Progenitor cell of endocrine pancreas (in vitro differentiated cells): ENCODE measurements at regions not wholly inside any gene's neighbourhood (a gene's known extent, or its start where the extent isn't known, plus 50 kb on each side); places are given as distances from the start of the nearest gene placed in this dataset.

Experiments
- DNase-seq: peaks from one replicate; pipeline ENCODE4 v3.0.0; 2021; ENCODE audit warnings: low spot score; ENCODE audit not compliant: unreplicated experiment
- H3K27ac Mint-ChIP-seq: 2 replicates; pipeline ENCODE4 v1.8.0; 2021; ENCODE audit warnings: mild to moderate bottlenecking, moderate library complexity, mixed read lengths
- H3K27me3 Mint-ChIP-seq: 2 replicates; pipeline ENCODE4 v1.8.0; 2021; ENCODE audit warnings: mixed read lengths
- H3K36me3 Mint-ChIP-seq: 2 replicates; pipeline ENCODE4 v1.8.0; 2022; ENCODE audit warnings: mixed read lengths; ENCODE audit not compliant: insufficient read depth
- H3K4me1 Mint-ChIP-seq: 2 replicates; pipeline ENCODE4 v1.8.0; 2021; ENCODE audit warnings: low read depth, mixed read lengths
- H3K4me3 Mint-ChIP-seq: 2 replicates; pipeline ENCODE4 v1.8.0; 2021; ENCODE audit warnings: low read depth, mild to moderate bottlenecking, moderate library complexity, mixed read lengths
- H3K9me3 Mint-ChIP-seq: 2 replicates; pipeline ENCODE4 v1.8.0; 2021; ENCODE audit warnings: low read depth, mixed read lengths
- CTCF ChIP-seq: fragments of 200-600 bp; sonication (generic); IDR thresholded peaks from one replicate; pipeline ENCODE4 v1.5.0; 2021; ENCODE audit warnings: antibody characterized with exemption, mild to moderate bottlenecking; ENCODE audit not compliant: unreplicated experiment

DNA sequence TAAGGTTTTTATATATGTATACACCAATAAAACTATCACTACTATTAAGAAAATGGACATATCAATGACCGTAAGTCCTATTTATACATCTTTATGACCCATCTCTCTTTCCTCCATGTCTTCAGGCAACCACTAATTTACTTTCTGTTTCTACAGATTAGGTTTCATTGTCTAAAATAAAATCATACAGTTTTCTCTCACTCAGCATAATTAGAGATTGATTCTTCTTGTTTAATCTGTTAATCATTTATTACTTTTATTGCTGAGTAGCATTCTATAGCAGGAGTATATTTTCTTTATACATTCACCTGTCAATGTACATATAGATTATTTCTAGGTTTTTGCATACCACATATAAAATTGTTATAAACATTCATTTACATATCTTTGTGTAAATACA is 388.0 kb downstream of the RFPL4B start:
- no peak overlapping the region for H3K4me3 Mint-ChIP-seq
- H3K9me3 Mint-ChIP-seq, result peaks cover 4% of the 10 kb centered on the region
- no peak overlapping the region for H3K27ac Mint-ChIP-seq
- no peaks in the 10 kb centered on the region for H3K36me3 Mint-ChIP-seq
- no peaks in the 10 kb centered on the region for H3K4me1 Mint-ChIP-seq
- no peak for TF ChIP-seq CTCF
- H3K27me3 Mint-ChIP-seq, result no peaks in the 10 kb centered on the region
- DNase-seq, result no peak

DNA sequence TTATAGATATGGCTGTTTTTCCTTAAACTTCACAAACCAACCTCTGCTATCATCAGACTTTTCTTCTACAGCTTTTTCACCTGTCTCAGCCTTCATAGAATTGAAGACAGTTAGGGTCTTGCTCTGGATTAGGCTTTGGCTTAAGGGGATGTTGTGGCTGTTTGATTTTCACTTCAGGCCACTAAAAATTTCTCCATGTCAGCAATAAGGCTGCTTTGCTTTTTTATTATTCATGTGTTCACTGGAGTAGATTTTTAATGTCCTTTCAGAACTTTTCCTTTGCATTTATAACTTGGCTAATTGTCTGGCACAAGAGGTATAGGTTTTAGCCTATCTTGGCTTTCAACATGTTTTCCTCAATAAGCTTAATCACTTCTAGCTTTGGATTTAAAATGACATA is 392.6 kb downstream of the RFPL4B start:
- no peak for TF ChIP-seq CTCF
- H3K27ac Mint-ChIP-seq, result no peak overlapping the region
- no peaks in the 10 kb centered on the region for H3K36me3 Mint-ChIP-seq
- H3K4me3 Mint-ChIP-seq, result no peak overlapping the region
- no peaks in the 10 kb centered on the region for H3K4me1 Mint-ChIP-seq
- no peaks in the 10 kb centered on the region for H3K27me3 Mint-ChIP-seq
- H3K9me3 Mint-ChIP-seq, result no peaks in the 10 kb centered on the region
- no peak for DNase-seq

GRCh38 chr6:112743323-112743722 is 396.2 kb downstream of the RFPL4B start:
- Mint-ChIP-seq H3K27ac (no peak overlapping the region), H3K4me1 (no peaks in the 10 kb centered on the region), H3K27me3 (no peaks in the 10 kb centered on the region), H3K36me3 (no peaks in the 10 kb centered on the region), H3K9me3 (no peaks in the 10 kb centered on the region), H3K4me3 (no peak overlapping the region)
- no peak for DNase-seq
- TF ChIP-seq CTCF, result no peak

GRCh38 chr6:112744827-112745226 is 397.7 kb downstream of the RFPL4B start:
- Mint-ChIP-seq H3K4me3 (no peak overlapping the region), H3K36me3 (no peaks in the 10 kb centered on the region), H3K4me1 (no peaks in the 10 kb centered on the region), H3K27ac (no peak overlapping the region), H3K9me3 (no peaks in the 10 kb centered on the region), H3K27me3 (no peaks in the 10 kb centered on the region)
- no peak for TF ChIP-seq CTCF
- no peak for DNase-seq

DNA sequence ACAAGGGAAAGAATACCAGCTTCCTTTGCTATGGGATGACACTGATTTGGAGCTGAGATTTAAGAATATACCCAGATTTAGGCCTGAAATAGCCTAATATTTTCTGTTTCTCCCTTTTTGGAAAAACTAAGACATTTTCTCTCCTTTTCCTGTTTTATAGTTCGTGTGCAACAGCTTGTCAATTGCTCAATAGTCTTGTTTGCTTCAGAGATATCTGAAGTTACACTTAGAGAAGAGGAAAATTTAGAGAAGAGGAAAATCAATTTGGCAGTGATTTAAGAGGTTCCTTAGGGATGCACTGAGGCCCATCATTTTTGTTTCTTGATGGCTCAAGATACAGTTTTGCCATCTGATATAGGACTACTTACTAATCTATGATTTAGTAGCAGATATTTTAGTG is 398.6 kb downstream of the RFPL4B start:
- no peak for DNase-seq
- no peaks in the 10 kb centered on the region for H3K36me3 Mint-ChIP-seq
- H3K27me3 Mint-ChIP-seq, result no peaks in the 10 kb centered on the region
- H3K27ac Mint-ChIP-seq, result no peak overlapping the region
- no peaks in the 10 kb centered on the region for H3K4me1 Mint-ChIP-seq
- no peak for TF ChIP-seq CTCF
- no peaks in the 10 kb centered on the region for H3K9me3 Mint-ChIP-seq
- no peak overlapping the region for H3K4me3 Mint-ChIP-seq

GRCh38 chr6:112749673-112750072 is 402.5 kb downstream of the RFPL4B start:
- Mint-ChIP-seq H3K27me3 (no peaks in the 10 kb centered on the region), H3K4me1 (no peaks in the 10 kb centered on the region), H3K4me3 (no peak overlapping the region), H3K9me3 (no peaks in the 10 kb centered on the region), H3K36me3 (no peaks in the 10 kb centered on the region), H3K27ac (no peak overlapping the region)
- no peak for DNase-seq
- TF ChIP-seq CTCF, result no peak
